Type B pancreatic cell (in vitro differentiated cells): ENCODE measurements at regions not wholly inside any gene's neighbourhood (a gene's known extent, or its start where the extent isn't known, plus 50 kb on each side); places are given as distances from the start of the nearest gene placed in this dataset.

Experiments used
- DNase-seq: peaks from one replicate; pipeline ENCODE4 v3.0.0; 2021; ENCODE audit warnings: mixed read lengths; ENCODE audit not compliant: unreplicated experiment; ENCODE audit errors: extremely low spot score
- H3K27ac Mint-ChIP-seq: 2 replicates; pipeline ENCODE4 v1.8.0; 2021; ENCODE audit warnings: mild to moderate bottlenecking, mixed read lengths
- H3K27me3 Mint-ChIP-seq: 2 replicates; pipeline ENCODE4 v1.8.0; 2021; ENCODE audit warnings: mixed read lengths
- H3K36me3 Mint-ChIP-seq: 2 replicates; pipeline ENCODE4 v1.8.0; 2021; ENCODE audit warnings: mixed read lengths
- H3K4me1 Mint-ChIP-seq: one replicate; pipeline ENCODE4 v1.8.0; 2021; ENCODE audit warnings: mixed read lengths; ENCODE audit not compliant: unreplicated experiment
- H3K4me3 Mint-ChIP-seq: 2 replicates; pipeline ENCODE4 v1.8.0; 2021; ENCODE audit warnings: mild to moderate bottlenecking, mixed read lengths
- H3K9me3 Mint-ChIP-seq: 2 replicates; pipeline ENCODE4 v1.8.0; 2021; ENCODE audit warnings: mixed read lengths
- TF ChIP-seq, protein P1 (sequence below): fragments of 200-600 bp; sonication (generic); conservative IDR thresholded peaks from 2 replicates; pipeline ENCODE4 v1.5.0; 2021; ENCODE audit warnings: antibody characterized with exemption, mild to moderate bottlenecking

DNA sequence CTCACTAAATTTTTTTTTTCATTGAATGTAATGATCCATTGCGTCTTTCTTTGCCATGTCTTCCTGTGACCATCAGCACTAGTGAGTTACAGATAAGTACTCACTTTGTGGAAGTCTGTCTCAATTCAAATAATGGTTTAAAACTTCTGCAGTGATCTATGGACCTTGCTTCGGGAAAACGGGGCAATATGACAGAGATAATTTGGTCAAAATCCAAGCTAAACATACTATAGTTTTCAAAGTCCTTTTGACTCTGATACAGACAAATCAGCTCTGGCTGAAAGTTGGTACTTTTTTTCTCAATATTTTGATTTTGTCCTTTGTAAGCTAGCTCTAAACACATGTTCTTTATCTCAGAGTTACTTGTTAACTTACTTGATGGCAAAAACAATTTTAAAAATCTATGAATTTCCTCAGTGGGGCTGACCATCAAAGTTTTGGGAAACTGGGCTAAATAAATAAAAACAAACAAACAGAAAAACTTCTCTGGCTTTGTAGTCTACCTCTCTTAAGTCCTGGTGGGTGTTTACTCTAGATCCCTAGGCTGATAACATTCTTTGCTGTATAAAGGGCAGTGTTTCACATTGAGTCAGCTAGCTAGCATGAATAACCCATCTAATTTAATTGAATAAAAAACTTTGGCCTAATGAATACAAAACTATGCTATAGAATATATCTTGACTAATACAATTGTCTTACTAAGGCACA is 327.6 kb downstream of the RDH14 start:
- Mint-ChIP-seq H3K27me3 (peaks cover 16% of the 10 kb centered on the region), H3K4me1 (peaks cover 11% of the 10 kb centered on the region), H3K27ac (no peak overlapping the region), H3K9me3 (no peaks in the 10 kb centered on the region), H3K4me3 (no peak overlapping the region), H3K36me3 (no peaks in the 10 kb centered on the region)
- no peak for DNase-seq
- TF ChIP-seq, protein P1, sequence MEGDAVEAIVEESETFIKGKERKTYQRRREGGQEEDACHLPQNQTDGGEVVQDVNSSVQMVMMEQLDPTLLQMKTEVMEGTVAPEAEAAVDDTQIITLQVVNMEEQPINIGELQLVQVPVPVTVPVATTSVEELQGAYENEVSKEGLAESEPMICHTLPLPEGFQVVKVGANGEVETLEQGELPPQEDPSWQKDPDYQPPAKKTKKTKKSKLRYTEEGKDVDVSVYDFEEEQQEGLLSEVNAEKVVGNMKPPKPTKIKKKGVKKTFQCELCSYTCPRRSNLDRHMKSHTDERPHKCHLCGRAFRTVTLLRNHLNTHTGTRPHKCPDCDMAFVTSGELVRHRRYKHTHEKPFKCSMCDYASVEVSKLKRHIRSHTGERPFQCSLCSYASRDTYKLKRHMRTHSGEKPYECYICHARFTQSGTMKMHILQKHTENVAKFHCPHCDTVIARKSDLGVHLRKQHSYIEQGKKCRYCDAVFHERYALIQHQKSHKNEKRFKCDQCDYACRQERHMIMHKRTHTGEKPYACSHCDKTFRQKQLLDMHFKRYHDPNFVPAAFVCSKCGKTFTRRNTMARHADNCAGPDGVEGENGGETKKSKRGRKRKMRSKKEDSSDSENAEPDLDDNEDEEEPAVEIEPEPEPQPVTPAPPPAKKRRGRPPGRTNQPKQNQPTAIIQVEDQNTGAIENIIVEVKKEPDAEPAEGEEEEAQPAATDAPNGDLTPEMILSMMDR, result no peak

DNA sequence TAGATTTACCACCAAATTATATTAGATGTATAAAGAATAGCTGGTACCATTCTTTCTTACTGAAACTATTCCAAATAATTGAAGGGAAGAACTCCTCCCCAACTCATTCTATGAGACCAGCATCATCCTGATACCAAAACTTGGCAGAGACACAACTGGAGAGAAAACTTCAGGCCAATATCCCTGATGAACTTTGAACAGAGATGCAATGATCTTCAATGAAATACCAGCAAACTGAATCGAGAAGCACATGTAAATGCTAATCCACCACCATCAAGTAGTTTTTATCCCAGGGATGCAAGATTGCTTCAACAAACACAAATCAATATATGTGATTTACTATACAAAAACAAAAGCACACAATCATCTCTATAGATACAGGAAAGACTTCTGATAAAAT is 329.8 kb downstream of the RDH14 start:
- Mint-ChIP-seq H3K36me3 (no peaks in the 10 kb centered on the region), H3K27me3 (peaks cover 16% of the 10 kb centered on the region), H3K4me3 (no peak overlapping the region), H3K27ac (no peak overlapping the region), H3K4me1 (peaks cover 11% of the 10 kb centered on the region), H3K9me3 (no peaks in the 10 kb centered on the region)
- no peak for DNase-seq
- TF ChIP-seq, protein P1, result no peak

DNA sequence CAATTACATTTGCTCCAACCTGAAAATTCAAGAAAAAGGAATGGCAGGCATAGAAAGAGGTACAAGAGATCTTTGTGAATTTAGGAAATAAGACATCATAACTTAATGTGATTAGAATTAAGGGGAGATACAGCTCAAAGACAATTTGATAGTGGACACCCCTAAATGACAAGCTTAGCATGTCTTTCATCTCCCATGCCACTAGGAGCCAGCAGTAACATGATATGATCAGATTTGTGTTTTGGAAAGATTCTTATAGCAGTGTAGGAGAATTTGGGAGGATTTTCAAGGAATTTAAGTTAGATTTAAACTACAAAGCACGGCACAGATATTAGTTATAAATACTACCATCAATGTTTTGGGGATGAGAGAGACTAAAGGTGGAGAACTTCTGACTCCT is 340.8 kb downstream of the RDH14 start:
- H3K36me3 Mint-ChIP-seq, result no peaks in the 10 kb centered on the region
- H3K4me3 Mint-ChIP-seq, result no peak overlapping the region
- H3K4me1 Mint-ChIP-seq, result no peaks in the 10 kb centered on the region
- DNase-seq, result no peak
- H3K27ac Mint-ChIP-seq, result no peak overlapping the region
- TF ChIP-seq, protein P1, result no peak
- H3K9me3 Mint-ChIP-seq, result no peaks in the 10 kb centered on the region
- peaks cover 14% of the 10 kb centered on the region for H3K27me3 Mint-ChIP-seq

DNA sequence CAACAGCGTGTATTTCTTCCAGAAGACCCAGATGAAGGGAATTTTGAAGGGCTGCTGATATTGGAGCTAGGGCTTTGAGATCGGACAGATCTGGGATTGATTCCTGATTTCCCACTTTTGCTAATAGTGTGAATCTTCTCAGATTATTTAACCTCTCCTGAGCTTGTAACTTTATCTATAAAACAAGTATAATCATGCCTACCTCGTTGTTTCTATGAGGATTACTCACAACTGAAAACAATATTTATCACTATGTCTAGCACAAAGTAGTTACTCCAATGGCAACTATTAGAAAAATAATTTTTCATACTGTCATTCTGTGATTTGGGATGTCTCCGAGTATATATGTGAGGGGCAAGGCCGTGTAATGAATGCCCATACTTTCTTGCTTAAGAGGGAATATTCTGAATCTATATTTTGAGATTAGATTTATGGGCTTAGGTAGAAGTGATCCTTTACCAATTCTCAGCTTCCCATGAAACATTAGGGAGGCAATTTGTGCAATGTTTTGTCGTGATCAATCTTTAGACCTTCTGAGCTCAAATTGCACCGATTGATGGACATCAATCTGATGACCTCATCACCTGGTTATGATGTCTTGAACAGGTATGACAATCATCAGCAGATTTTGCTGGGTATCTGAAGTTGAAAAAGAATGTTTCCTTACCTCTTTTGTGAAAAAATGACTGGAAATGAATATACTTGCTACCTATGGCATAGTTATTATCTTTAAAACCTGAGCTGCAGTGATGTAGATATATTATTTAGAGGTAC is 339.9 kb downstream of the KCNS3 start:
- no peaks in the 10 kb centered on the region for H3K36me3 Mint-ChIP-seq
- H3K27ac Mint-ChIP-seq, result no peak overlapping the region
- peaks cover 20% of the 10 kb centered on the region for H3K27me3 Mint-ChIP-seq
- no peak overlapping the region for H3K4me3 Mint-ChIP-seq
- no peak for DNase-seq
- H3K4me1 Mint-ChIP-seq, result no peaks in the 10 kb centered on the region
- TF ChIP-seq, protein P1, result no peak
- no peaks in the 10 kb centered on the region for H3K9me3 Mint-ChIP-seq

DNA sequence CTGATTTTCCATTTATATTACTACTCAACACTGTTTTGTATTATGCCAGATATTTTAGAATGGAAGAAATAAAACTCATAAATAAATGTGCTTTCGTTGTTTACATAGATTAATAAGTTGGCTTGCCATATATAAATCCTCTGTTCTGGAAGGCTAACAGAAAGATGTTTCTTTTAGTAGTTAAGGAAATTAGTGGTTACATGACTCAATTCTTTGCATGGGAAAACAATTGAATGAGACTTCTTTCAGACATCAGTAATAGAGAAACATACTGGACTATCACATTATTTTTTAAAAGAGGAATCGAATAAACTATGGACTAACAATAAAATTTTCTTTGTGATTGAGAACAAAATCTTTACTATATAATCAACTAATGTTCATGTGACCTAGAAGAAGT is 336.5 kb downstream of the KCNS3 start:
- TF ChIP-seq, protein P1, result no peak
- Mint-ChIP-seq H3K4me3 (no peak overlapping the region), H3K4me1 (no peaks in the 10 kb centered on the region), H3K36me3 (no peaks in the 10 kb centered on the region), H3K27me3 (peaks cover 25% of the 10 kb centered on the region), H3K9me3 (no peaks in the 10 kb centered on the region), H3K27ac (no peak overlapping the region)
- no peak for DNase-seq
